Liver (tissue), 8 donors: ENCODE measurements at regions not wholly inside any gene's neighbourhood (a gene's known extent, or its start where the extent isn't known, plus 50 kb on each side); places are given as distances from the start of the nearest gene placed in this dataset.
A peak's percentile ranks its signal among the peaks of the same experiment; 100 is the strongest.
"Not testable (repeated sequence)": the region's sequence is repeated elsewhere in the genome, so short reads cannot be mapped to it uniquely, and the experiment has no call there.

Experiments
- DNase-seq: peaks from one replicate; pipeline ENCODE4 v3.0.0-alpha.2; 2017; ENCODE audit warnings: low spot score
- H3K27ac ChIP-seq, 2 donors: one replicate each; pipeline ENCODE4 v1.7.0; 2013; ENCODE audit warnings: inconsistent platforms in 2 of 2, low read length in 2 of 2, control low read depth in 1 of 2, low read depth in 1 of 2, mild to moderate bottlenecking in 1 of 2
- H3K27me3 ChIP-seq, 4 donors: one replicate each; pipeline versions ENCODE4 v1.6.1 to v1.7.0; 2013; ENCODE audit warnings: low read length in 3 of 4, inconsistent platforms in 1 of 4, mild to moderate bottlenecking in 1 of 4, moderate library complexity in 1 of 4; ENCODE audit not compliant: control insufficient read depth in 4 of 4, insufficient read depth in 4 of 4
- H3K36me3 ChIP-seq, 4 donors: one replicate each; pipeline versions ENCODE4 v1.6.1 to v1.7.0; 2013; ENCODE audit warnings: low read length in 3 of 4, mild to moderate bottlenecking in 3 of 4, low read depth in 1 of 4, moderate library complexity in 1 of 4; ENCODE audit not compliant: control insufficient read depth in 4 of 4, insufficient read depth in 3 of 4
- H3K4me1 ChIP-seq, 4 donors: one replicate each; pipeline versions ENCODE4 v1.6.1 to v1.7.0; 2013; ENCODE audit warnings: low read length in 3 of 4, mild to moderate bottlenecking in 3 of 4, moderate library complexity in 1 of 4; ENCODE audit not compliant: control insufficient read depth in 4 of 4, insufficient read depth in 4 of 4
- H3K4me3 ChIP-seq, 3 donors: one replicate each; pipeline versions ENCODE4 v1.6.1 to v1.7.0; 2013; ENCODE audit warnings: low read length in 3 of 3, control low read depth in 1 of 3, low read depth in 1 of 3, mild to moderate bottlenecking in 1 of 3
- H3K9ac ChIP-seq, 2 donors: one replicate each; pipeline ENCODE4 v1.7.0; 2013; ENCODE audit warnings: low read length in 2 of 2, mild to moderate bottlenecking in 2 of 2, moderate library complexity in 2 of 2, control low read depth in 1 of 2, low read depth in 1 of 2
- H3K9me3 ChIP-seq, 4 donors: one replicate each; pipeline versions ENCODE4 v1.6.1 to v1.7.0; 2013; ENCODE audit warnings: low read length in 3 of 4; ENCODE audit not compliant: control insufficient read depth in 4 of 4
- CTCF ChIP-seq: fragments of 150-350 bp; IDR thresholded peaks from 2 replicates; pipeline ENCODE4 v1.5.1; 2017; ENCODE audit warnings: improper control_type of control experiment, low read depth, low read length; ENCODE audit not compliant: missing input control
- RAD21 ChIP-seq, 2 donors: IDR thresholded peaks; 2 replicates each; pipeline ENCODE4 v1.6.1; 2016; ENCODE audit warnings: antibody characterized with exemption in 2 of 2, mild to moderate bottlenecking in 2 of 2
- WGBS: extraction: QIAGEN DNeasy Blood & Tissue Kit; methylation state at CpG from one replicate; pipeline ENCODE4 v1.1.7; 2013; 5-methylcytosine and 5-hydroxymethylcytosine counted together
- donor health status: healthy.
- donor health status: healthy.
- donor health status: healthy.
- donor health status: healthy.
- donor health status: healthy.

- 91% methylated on average over 16 of the region's 33 CpGs for WGBS
- H3K9me3 ChIP-seq, H3K4me3 ChIP-seq: not testable (repeated sequence)
Observed at GRCh38 chr1:610538-610937, 75.9 kb downstream of the OR4F16 start.

GRCh38 chr1:609161-609560, 77.3 kb downstream of the OR4F16 start:
- H3K27ac ChIP-seq, H3K9me3 ChIP-seq, H3K36me3 ChIP-seq, H3K4me1 ChIP-seq, H3K9ac ChIP-seq, DNase-seq, H3K4me3 ChIP-seq, H3K27me3 ChIP-seq: not testable (repeated sequence)
- WGBS = 87% methylated on average over 8 of the region's 24 CpGs

More at GRCh38 chr1:610538-610937, 75.9 kb downstream of the OR4F16 start:
- H3K4me1 ChIP-seq, H3K27me3 ChIP-seq, H3K36me3 ChIP-seq, H3K9ac ChIP-seq, DNase-seq, H3K27ac ChIP-seq: not testable (repeated sequence)

GRCh38 chr1:605279-605678, 81.2 kb downstream of the OR4F16 start:
- H3K27me3 ChIP-seq, H3K9ac ChIP-seq, H3K4me1 ChIP-seq, H3K4me3 ChIP-seq, H3K36me3 ChIP-seq, DNase-seq, H3K27ac ChIP-seq, H3K9me3 ChIP-seq: not testable (repeated sequence)
- 46% methylated on average over 18 of the region's 27 CpGs for WGBS

- not testable (repeated sequence) for DNase-seq, H3K9me3 ChIP-seq, H3K4me1 ChIP-seq, H3K27ac ChIP-seq, H3K4me3 ChIP-seq, H3K9ac ChIP-seq, H3K27me3 ChIP-seq, H3K36me3 ChIP-seq
- WGBS = 86% methylated on average over 6 of the region's 8 CpGs
Observed at GRCh38 chr1:588211-588610, 98.2 kb downstream of the OR4F16 start.

- H3K9ac ChIP-seq, DNase-seq, H3K4me1 ChIP-seq, H3K27me3 ChIP-seq, H3K9me3 ChIP-seq, H3K36me3 ChIP-seq, H3K27ac ChIP-seq, H3K4me3 ChIP-seq: not testable (repeated sequence)
- 3% methylated on average over 6 of the region's 7 CpGs for WGBS
- TF ChIP-seq RAD21 (IDR thresholded peaks at IDR 0.05) = peak; percentile 46 to 55
- peak; percentile 13 for TF ChIP-seq CTCF
Observed at GRCh38 chr1:585992-586391, 100.5 kb downstream of the OR4F16 start.
